Neural cell (in vitro differentiated cells): ENCODE measurements at regions not wholly inside any gene's neighbourhood (a gene's known extent, or its start where the extent isn't known, plus 50 kb on each side); places are given as distances from the start of the nearest gene placed in this dataset.

Source experiments
- H2AFZ ChIP-seq: fragments of 200-600, 300-800 bp; sonication (generic), shearing (Covaris generic); 2 replicates; pipeline ENCODE4 v1.6.0; 2014; ENCODE audit warnings: low read depth, mild to moderate bottlenecking, antibody characterized with exemption, low read length, moderate library complexity
- H3F3A ChIP-seq: fragments of 200-600 bp; shearing (Covaris generic); 2 replicates; pipeline ENCODE4 v1.6.1; 2016; ENCODE audit warnings: mild to moderate bottlenecking, moderate library complexity, mixed read lengths, antibody characterized with exemption, low read length; ENCODE audit not compliant: insufficient read depth, poor library complexity, severe bottlenecking
- H3K27ac ChIP-seq: fragments of 200-600, 300-800 bp; sonication (generic), shearing (Covaris generic); 2 replicates; pipeline ENCODE4 v1.5.1; 2014; ENCODE audit warnings: mild to moderate bottlenecking, low read length, moderate library complexity
- H3K27me3 ChIP-seq: fragments of 300-800, 200-600 bp; sonication (generic), shearing (Covaris generic); 2 replicates; pipeline ENCODE4 v1.6.0; 2014; ENCODE audit warnings: mild to moderate bottlenecking, low read depth, low read length, moderate library complexity; ENCODE audit not compliant: insufficient read depth
- H3K36me3 ChIP-seq: fragments of 300-800, 200-600 bp; sonication (generic), shearing (Covaris generic); 2 replicates; pipeline ENCODE4 v1.5.1; 2014; ENCODE audit warnings: mild to moderate bottlenecking, antibody characterized with exemption, low read length, moderate library complexity; ENCODE audit not compliant: insufficient read depth
- H3K4me2 ChIP-seq: fragments of 300-800, 200-600 bp; sonication (generic), shearing (Covaris generic); 2 replicates; pipeline ENCODE4 v1.6.0; 2014; ENCODE audit warnings: mild to moderate bottlenecking, low read length
- H3K4me3 ChIP-seq: fragments of 300-800, 200-600 bp; sonication (generic), shearing (Covaris generic); 2 replicates; pipeline ENCODE4 v1.5.1; 2014; ENCODE audit warnings: mild to moderate bottlenecking, low read length, moderate library complexity
- H3K79me2 ChIP-seq: fragments of 200-600 bp; shearing (Covaris generic); replicated peaks from 2 replicates; pipeline ENCODE4 v1.6.0; 2014; ENCODE audit warnings: mild to moderate bottlenecking, low read length, moderate library complexity; ENCODE audit not compliant: insufficient read depth
- H3K9ac ChIP-seq: fragments of 300-800, 200-600 bp; sonication (generic), shearing (Covaris generic); 2 replicates; pipeline ENCODE4 v1.6.1; 2016; ENCODE audit warnings: mild to moderate bottlenecking, low read length, mixed read lengths
- H3K9me2 ChIP-seq: fragments of 200-600 bp; shearing (Covaris generic); 2 replicates; pipeline ENCODE4 v1.6.1; 2016; ENCODE audit warnings: mild to moderate bottlenecking, low read length, mixed read lengths; ENCODE audit not compliant: insufficient read depth
- H3K9me3 ChIP-seq: fragments of 200-600, 300-800 bp; sonication (generic), shearing (Covaris generic); 2 replicates; pipeline ENCODE4 v1.6.1; 2016; ENCODE audit warnings: mild to moderate bottlenecking, mixed run types, low read length, moderate library complexity, mixed read lengths
- H4K20me1 ChIP-seq: fragments of 200-600 bp; shearing (Covaris generic); 2 replicates; pipeline ENCODE4 v1.6.1; 2016; ENCODE audit warnings: mild to moderate bottlenecking, mixed run types; ENCODE audit not compliant: insufficient read depth
- CTCF ChIP-seq: fragments of 450-650 bp; IDR thresholded peaks from 2 replicates; pipeline ENCODE4 v1.5.1; 2014; ENCODE audit warnings: antibody characterized with exemption, mild to moderate bottlenecking, moderate library complexity; ENCODE audit not compliant: poor library complexity, severe bottlenecking
- EP300 ChIP-seq: fragments of 450-650 bp; conservative IDR thresholded peaks from 2 replicates; pipeline ENCODE4 v1.6.1; 2014; ENCODE audit warnings: antibody characterized with exemption, mild to moderate bottlenecking, moderate library complexity; ENCODE audit not compliant: poor library complexity, severe bottlenecking
- EZH2 ChIP-seq: fragments of 200-600, 300-800 bp; shearing (Covaris generic), sonication (generic); IDR thresholded peaks from 2 replicates; pipeline ENCODE4 v1.6.1; 2014; ENCODE audit warnings: antibody characterized with exemption, low read length, borderline replicate concordance, mild to moderate bottlenecking; ENCODE audit not compliant: insufficient read depth, poor library complexity, severe bottlenecking
- MXI1 ChIP-seq: fragments of 450-650 bp; conservative IDR thresholded peaks from 2 replicates; pipeline ENCODE4 v1.6.1; 2014; ENCODE audit warnings: antibody characterized with exemption, mild to moderate bottlenecking; ENCODE audit not compliant: poor library complexity, severe bottlenecking
- POLR2AphosphoS5 ChIP-seq: IDR thresholded peaks from 2 replicates; pipeline ENCODE4 v1.6.1; 2012
- RAD21 ChIP-seq: fragments of 450-650 bp; conservative IDR thresholded peaks from 2 replicates; pipeline ENCODE4 v1.6.1; 2014; ENCODE audit warnings: antibody characterized with exemption, mild to moderate bottlenecking, moderate library complexity
- REST ChIP-seq: IDR thresholded peaks from 2 replicates; pipeline ENCODE4 v1.6.1; 2012; ENCODE audit warnings: borderline replicate concordance
- SMC3 ChIP-seq: fragments of 450-650 bp; conservative IDR thresholded peaks from 2 replicates; pipeline ENCODE4 v1.6.1; 2014; ENCODE audit warnings: antibody characterized with exemption, mild to moderate bottlenecking, moderate library complexity; ENCODE audit not compliant: poor library complexity
- TAF1 ChIP-seq: IDR thresholded peaks from 2 replicates; pipeline ENCODE4 v1.6.1; 2012; ENCODE audit warnings: low read depth

GRCh38 chr15:31503256-31503655 is 176.6 kb downstream of the KLF13 start:
- Histone ChIP-seq H3K79me2 (no peaks in the 10 kb centered on the region), H3K27me3 (no peaks in the 10 kb centered on the region), H3K4me2 (no peak overlapping the region), H3K9me2 (no peaks in the 10 kb centered on the region), H3K36me3 (no peaks in the 10 kb centered on the region), H2AFZ (no peak overlapping the region), H3F3A (no peaks in the 10 kb centered on the region), H4K20me1 (no peaks in the 10 kb centered on the region), H3K9ac (no peak overlapping the region), H3K27ac (no peak overlapping the region), H3K9me3 (no peaks in the 10 kb centered on the region), H3K4me3 (no peak overlapping the region)
- no peak for TF ChIP-seq RAD21
- TF ChIP-seq REST: no peak
- TF ChIP-seq MXI1: no peak
- no peak for TF ChIP-seq POLR2AphosphoS5
- TF ChIP-seq SMC3: no peak
- no peak for TF ChIP-seq EZH2
- TF ChIP-seq EP300: no peak
- TF ChIP-seq CTCF: no peak
- no peak for TF ChIP-seq TAF1

- TF ChIP-seq TAF1 (no peak), POLR2AphosphoS5 (no peak), EP300 (no peak), MXI1 (no peak), CTCF (no peak), EZH2 (no peak), SMC3 (no peak), REST (no peak), RAD21 (no peak)
Measured at GRCh38 chr15:31503758-31504461, 177.3 kb downstream of the KLF13 start.

More at GRCh38 chr15:31503758-31504461, 177.3 kb downstream of the KLF13 start:
- H3K9me3 ChIP-seq: no peaks in the 10 kb centered on the region
- H3K4me3 ChIP-seq: no peak overlapping the region
- H3K4me2 ChIP-seq: no peak overlapping the region
- no peaks in the 10 kb centered on the region for H4K20me1 ChIP-seq
- H3K27me3 ChIP-seq: no peaks in the 10 kb centered on the region
- H3F3A ChIP-seq: no peaks in the 10 kb centered on the region
- no peaks in the 10 kb centered on the region for H3K9me2 ChIP-seq
- H3K79me2 ChIP-seq: no peaks in the 10 kb centered on the region
- no peak overlapping the region for H3K27ac ChIP-seq
- no peaks in the 10 kb centered on the region for H3K36me3 ChIP-seq
- no peak overlapping the region for H2AFZ ChIP-seq
- no peak overlapping the region for H3K9ac ChIP-seq
